IPS DF 19.7 (cell line): ENCODE measurements at regions not wholly inside any gene's neighbourhood (a gene's known extent, or its start where the extent isn't known, plus 50 kb on each side); places are given as distances from the start of the nearest gene placed in this dataset.

ENCODE experiments used
- DNase-seq: peaks from one replicate; pipeline ENCODE4 v3.0.0-alpha.2; 2013; ENCODE audit warnings: low read depth, low spot score

DNA sequence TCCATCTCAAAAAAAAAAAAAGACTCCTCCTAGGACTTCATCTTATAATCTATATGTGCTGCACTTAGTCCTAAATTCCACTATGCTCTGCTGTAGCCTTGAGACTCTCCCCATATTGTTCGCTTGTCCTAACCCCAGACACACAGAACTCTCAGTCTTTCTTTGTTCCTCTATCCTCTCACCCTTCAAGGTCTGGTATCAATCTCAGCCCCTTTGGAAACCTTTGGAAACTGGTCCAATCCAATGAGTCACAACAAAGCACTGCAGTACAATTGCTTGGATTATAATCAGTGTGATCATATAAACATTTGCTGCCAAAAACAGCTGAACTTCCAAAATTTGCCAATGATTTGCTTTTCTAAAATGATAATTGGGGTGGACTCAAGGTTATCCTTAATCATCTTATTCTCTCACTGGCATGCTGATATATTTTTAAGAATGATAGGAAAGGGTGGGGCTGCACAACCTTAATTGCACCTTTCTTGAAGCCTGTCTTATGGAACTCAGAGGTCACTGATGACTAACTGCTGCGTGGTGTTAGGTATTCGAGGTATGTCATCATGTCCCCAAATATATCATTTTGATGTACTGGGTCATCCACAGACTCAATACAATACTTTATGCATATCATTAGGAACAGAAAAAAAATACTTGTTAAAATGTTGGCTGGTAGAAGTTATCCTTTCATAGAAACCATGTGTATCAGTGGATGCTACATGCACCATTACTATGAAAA, 756.7 kb downstream of the NR2F2 start:
- DNase-seq: no peak

DNA sequence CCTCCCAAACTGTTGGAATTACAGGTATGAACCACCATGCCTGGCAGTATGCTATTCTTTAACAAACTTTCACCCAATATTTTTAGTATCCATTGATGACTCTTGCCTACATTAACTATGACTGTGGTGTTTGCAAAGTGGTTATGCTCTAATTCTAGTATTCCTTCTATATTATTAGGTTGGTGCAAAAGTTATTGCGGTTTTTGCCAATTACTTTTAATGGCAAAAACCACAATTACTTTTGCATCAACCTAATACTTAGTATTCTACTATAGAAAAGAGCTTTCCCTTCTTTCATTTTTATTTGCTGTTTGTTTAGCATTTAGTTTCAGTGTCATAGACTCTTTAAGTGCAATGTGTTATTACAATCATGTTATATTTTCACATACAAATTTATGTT, 760.6 kb downstream of the NR2F2 start:
- DNase-seq: no peak

DNA sequence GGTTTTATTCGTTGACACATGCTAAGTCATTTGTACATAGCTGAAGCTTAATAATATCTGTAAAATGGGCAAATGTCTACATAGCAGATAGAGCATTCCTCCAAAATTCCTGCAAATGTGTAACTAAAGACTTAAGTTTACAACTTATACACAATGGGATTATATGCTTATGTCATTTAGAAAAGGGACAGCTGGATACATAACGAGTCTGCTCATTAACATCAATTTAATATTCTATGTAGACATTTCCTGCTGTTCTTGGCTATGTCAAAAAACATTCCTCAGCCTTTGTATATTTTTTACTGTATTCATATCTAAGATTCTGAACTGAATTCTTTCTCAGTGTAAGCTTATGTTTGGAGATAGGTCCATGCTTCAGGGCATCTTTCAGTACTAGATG, 762.2 kb downstream of the NR2F2 start:
- no peak for DNase-seq

DNA sequence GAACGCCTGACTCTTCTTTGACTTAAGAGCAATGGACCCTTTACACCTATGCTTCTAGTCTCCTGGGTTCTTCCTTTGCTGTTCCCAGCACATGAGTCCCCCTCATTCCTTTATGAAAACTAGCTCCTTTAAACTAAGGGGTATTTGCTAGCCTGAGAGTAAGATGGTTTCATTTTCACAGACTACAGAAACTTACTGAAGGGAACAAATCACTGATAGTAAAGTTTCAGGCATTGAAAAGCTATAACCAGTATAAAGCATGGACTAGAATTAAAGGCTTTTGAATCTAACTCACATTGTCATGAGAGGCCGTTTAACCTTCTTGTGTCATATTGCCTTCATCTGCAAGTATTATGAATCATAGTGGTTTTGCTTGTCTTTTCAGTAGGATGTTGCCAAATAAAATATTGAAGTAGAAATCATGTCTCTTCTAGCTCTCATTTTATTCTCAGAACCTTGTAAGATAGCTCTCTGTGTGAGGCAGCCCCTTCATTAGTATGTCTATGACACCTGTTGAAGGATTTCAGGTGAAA, 765.9 kb downstream of the NR2F2 start:
- DNase-seq: no peak

DNA sequence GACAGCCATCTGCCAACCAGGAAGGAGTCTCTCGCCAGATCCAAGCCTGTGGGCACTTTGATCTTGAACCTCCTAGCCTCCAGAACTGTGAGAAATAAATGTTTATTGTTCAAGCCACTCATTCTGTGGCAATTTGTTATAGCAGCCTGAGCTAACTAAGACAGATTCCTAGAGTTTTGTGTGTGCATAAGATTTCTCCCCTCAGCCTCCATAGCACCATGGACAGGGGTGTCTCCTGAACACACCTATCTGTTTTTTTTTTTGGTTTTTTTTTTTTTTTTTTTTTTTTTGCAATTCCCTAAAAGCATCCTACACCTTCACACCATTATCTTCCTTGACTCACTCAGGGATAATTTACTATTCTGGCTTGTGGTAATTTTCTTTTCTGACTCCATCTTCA, 768.5 kb downstream of the NR2F2 start:
- no peak for DNase-seq

DNA sequence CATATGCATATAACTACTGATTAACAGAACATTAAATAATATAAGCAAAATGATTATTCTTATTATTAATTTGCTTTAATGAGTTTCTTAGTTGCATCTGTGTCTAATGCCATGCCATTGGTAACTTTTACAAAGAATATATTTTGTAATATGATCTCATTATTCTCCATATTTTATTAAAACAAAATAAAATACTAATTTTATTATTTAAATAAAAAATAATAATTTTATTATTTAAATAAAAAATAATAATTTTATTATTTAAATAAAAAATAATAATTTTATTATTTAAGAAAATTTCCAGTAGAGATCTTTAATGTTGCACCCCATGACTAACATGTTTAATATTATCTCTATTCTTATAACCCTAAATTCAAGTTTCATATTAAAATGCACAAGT, 771.1 kb downstream of the NR2F2 start:
- no peak for DNase-seq

DNA sequence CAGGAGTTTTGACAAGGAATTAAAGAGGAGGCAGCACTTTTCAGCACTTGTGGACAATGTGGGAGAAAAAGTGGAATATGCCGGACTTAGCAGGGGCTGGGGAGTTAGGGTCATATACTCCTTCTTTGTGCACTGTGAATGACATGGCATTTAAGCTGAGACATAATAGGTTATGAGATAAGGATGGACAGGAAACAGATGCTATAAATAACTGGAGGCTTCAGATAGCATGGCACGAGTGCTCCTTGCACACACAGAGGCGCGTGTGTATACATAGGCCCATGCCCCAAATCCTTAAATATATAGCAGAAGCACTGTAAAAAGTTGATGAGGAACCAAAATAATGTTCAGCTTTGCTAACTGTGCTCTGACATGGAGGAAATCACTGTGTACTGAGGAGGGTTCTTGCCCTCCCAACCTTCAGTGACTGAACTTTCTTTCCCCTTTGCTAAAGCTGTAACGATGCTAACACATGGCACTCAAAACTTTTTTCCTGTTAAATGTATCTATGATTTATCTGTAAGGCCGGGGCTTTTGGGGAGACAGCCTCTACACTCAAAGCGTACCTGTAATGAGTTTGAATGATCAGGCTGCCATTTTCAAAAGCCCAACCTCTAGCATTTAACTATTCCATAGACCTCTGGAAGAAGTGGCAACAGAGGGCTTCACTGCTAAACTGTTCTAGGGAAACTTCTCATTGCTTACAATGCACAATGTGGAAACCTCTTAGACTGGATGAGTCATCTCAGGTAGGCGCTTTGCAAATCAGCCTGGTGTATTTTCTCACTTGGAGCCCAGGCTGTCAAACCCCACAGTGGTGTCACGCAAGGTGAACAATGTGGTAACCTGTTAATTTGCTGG, 784.6 kb downstream of the NR2F2 start:
- DNase-seq: no peak

DNA sequence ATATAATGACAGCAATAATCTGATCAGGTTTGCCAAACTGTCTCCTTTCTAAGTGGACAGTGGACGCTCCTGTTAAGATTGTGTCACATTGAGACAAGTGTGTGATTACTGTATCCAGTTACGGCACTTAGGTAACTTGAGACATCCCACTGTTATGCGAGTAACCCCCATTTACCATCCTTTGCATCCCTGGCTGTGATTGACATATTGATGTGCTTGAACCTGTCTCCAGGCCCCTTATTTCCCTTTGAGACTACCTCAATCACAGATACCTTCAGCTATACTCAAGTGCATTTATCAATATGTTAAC, 785.2 kb downstream of the NR2F2 start:
- no peak for DNase-seq

DNA sequence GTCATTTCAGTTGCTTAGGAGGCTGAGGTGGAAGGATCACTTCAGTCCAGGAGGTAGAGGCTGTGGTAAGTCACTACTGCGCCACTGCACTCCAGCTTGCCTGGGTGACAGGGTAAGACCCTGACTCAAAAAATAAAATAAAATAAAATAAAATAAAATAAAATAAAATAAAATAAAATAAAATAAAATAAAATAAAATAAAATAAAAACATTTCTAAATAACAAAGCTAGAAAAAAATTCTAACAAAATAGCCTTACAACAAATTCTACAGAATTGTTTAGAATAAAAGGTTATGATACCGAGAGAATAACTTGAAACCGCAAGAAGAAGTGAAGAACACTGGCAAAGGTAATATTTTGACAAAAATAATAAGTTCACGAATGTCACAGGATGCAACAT, 794.3 kb downstream of the NR2F2 start:
- DNase-seq: no peak

DNA sequence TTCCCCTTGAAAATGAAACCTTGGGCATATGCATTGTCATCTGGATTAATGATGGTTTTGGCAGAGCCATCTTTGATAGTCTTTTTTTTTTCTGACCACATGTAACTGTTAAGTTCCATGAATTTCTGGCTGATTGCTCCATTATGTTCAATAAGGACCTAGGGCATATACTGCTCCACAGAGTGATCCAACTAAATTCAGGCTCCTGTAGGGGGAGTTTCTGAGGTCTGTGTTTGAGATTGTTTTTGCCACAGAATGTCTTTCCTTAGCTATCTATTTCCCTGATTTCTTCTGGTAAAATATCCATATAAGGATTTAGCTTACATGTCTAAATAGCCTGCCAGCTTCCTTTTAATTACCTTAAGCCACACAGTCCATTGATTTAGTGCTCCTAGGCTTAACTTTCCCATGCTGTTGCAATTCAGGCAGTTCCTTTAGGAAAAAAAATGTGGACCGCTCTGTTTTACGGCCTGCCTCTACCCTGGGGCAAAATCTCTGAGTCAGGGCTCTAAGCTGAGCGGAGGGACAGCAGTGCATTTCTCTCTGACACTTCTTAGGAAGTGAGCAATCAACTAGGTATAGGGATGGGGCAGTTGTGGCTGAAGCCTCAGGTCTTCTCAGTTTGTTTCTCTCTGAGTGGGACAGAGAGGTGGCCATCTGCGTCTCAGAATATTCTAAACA, 796.2 kb downstream of the NR2F2 start:
- DNase-seq: no peak

DNA sequence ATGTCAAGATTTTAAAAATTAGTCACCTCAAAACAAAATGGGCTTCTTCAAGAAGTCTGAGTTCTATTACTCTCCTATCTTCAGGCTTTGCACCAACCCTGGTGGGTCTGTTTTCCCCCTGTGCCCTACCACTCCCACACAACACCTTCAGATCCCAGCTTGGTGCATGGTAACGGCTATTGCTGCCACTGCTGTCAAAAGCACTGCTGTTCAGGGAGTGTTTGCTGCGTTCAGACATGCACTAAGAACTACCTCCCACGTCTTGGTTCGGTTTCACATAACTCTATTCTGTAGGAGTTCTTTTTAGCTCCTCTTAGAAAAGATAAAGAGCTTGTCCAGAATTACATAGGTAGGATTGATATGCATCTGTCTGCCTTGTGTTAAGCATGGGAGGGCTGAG, 799.2 kb downstream of the NR2F2 start:
- DNase-seq: no peak

DNA sequence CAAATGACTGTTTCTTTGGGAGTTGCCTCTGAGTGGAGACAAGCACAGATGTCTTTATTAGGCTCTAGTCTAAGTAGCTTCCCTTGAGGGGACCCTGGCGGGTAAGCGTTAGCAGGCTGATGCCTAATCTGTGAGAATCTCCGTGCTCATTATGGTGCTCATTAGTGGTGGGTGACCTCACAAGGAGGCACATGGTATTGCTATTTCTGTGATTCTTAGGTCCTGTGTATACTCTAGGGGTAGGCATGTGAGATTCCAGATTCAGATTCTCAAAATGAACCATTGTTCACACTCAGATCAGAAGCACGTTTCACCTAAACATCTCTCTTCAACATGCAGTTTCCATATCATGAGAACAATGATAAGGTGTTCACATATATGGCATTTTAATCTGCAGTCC, 809.7 kb downstream of the NR2F2 start:
- DNase-seq: no peak

DNA sequence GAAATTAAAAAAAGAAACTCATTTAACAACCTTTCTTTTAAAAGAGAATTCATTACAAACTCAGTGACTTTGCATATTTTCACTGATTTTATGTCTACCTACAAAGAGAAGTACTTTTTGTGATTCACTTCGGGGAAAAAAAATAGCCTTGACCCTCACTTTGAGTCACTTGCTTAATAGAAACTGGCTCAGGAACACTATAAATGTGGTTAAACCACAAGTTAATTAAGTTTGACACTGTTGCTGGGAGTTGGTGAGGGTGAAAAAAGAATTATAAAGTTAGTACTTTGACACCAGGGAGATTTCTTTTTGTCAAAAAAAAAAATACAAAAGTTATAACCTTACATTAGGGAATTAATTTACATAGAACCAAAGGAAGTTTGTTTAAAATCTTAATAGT, 810.9 kb downstream of the NR2F2 start:
- DNase-seq: no peak

DNA sequence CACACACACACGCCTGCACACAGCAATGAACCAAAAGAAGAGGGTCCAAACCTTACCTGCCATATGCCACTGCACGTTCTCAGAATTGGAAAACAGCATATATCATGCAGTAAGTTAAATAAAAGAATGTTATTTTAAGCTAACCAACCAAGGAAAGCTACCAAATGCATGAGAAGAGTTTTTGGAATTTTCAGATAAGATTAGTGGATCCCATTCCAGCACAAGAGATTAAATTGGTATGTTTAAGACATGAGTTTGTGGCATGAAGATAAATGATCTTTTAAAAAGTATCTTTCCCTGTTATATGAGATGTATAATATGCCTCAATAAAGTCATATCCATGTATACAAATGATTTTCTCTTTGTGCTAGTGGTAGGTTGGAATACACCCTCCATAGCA, 811.4 kb downstream of the NR2F2 start:
- no peak for DNase-seq

DNA sequence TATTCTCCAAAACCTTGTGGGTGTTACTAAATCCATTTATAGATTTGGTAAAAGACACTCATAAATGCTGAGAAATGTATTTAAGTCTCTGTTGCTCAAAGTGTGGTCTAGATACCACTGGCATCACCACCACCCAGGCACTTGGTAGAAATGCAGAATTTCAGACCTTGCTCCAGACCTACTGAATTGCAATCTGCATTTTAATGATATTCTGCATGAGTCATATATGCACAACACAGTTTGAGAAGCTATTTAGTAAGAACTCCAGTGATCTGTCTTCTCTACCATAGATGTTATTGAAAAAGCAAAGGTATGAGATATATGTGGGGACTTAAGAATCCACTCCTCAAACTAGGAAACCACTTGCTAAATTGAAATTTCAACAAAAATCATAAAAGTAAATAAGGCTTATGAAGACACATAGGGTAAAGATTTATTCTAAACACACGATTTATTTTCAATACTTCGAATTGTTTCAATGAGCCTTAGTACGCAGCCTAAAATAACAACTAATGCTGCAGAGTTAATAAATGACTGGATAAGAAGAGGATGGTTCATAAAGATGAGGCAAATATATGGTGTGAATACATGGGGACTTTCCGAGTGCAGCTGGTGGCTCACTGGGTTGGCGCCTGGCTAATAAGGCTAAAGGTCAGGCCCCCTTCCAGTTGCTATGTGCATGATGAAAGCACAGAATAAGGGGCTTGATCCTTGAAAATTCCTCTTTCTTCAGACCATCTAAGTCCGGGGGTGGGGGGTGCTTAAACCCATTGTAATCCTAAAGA, 813.3 kb downstream of the NR2F2 start:
- no peak for DNase-seq

DNA sequence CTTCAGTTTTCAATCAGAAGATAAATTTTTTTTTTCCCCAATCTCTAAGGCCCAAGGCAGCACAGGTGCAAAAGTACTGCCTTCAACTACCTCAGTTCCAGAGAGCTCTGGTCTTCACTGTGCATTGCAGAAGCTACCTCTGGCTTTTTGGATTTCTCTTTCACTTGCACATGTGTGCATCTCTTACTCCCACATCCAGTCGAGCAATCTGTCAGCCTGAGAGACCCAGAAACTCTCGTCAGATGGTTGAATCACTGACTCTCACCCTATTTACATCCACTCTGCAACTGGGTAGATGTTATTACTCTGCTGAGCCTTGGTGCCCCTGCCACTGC, 813.8 kb downstream of the NR2F2 start:
- DNase-seq: no peak

DNA sequence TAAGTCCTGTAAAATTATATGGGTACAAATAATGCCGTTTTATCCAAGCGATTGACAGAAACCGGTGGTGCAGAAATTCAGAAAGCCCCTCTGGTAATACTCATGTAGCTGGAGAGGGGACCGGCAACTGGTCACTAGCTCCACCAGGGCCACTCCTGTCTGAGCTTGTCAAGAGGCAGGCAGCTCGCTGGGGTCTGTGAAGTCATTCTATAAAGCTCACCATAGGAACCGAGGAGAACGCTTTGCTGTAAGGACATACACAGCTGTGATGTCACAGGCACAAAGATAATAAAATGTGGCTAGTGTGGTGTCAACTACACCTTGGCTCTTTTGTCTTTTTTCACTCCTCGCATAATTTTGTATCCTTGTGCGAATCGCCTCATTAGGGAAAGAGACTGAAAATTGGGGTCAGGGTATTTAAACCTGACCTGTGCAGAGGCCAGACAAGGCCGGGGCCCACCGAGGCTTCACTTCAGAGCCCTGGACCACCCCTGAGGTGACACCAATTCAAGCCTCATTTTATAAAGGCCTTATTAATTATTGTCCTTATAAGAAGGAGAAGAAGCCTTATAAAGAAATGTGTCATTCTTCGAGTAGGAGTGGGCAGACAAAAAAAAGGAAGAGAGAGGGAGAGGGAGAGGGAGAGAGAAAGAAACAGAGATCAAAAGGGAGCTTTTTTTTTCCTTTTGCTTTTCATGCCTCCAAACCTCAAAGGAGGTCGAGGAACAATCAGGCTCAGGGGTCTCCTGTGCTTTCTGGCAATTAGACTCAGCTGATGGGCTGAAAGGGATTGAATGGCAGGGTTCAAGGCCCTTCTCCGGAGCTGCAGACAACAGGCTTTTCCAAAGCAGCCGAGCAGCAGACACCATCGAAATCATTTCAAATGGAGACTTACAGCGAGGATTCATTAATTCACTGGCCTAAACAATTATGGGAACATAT, 813.3 kb upstream of the ARRDC4 start:
- no peak for DNase-seq

DNA sequence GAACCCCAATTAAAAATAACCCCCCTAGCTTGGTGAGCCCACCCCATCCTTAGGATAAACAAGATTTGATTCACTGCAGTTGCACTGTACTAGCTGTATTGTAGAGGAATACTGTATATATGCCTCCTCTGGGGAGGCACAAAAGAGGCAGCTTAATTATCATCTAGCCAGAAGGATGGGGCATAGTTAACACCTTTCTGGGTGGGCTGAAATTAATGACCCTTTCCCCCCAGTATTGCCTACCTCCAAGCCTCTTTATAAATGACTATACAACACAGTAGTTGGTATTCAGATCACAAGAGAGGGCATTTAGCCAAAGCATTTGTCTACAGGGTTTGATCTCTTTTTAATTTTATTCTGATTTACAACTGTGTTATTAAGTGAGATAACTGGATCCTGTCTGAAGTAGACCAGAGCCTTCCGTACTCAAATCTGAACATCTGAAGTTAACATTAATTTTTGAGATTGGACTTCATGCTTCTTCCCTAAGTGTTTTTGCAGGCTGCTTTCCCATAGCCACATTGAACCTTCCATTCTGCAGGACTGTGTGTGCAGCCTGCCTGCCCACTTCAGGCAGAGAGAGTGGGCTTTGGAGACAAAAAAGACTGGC, 807.0 kb upstream of the ARRDC4 start:
- DNase-seq: no peak

DNA sequence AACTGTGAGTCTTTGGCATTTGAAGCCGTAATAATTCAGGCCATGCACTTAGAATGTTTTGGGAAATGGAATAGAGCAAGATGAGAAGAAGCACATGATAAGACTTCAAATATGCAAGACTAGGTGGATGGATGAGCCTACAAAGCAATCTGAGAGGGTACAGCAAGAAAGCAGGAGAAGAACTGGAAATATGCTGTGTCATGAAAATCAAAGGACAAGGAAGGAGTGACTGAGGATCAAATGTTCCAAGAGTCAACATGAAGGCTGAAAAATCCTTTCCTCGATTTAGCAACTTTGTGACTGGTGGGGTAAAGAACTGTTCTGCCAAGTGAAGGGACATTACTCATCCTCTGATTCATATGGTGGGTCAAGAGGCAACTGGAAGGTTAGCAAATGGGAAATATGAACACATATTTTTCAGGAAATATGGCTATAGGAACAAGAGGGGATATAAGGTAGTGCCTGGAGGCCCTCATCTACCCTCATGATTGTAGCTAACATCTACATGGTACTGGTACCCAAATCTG, 803.7 kb upstream of the ARRDC4 start:
- DNase-seq: no peak
